ENCODE measurements at regions not wholly inside any gene's neighbourhood (a gene's known extent, or its start where the extent isn't known, plus 50 kb on each side); places are given as distances from the start of the nearest gene placed in this dataset. TPM values are rescaled to one million over a fixed set of nuclear protein-coding genes. Genes with fewer than 3 reads are reported as not detected.

DNA sequence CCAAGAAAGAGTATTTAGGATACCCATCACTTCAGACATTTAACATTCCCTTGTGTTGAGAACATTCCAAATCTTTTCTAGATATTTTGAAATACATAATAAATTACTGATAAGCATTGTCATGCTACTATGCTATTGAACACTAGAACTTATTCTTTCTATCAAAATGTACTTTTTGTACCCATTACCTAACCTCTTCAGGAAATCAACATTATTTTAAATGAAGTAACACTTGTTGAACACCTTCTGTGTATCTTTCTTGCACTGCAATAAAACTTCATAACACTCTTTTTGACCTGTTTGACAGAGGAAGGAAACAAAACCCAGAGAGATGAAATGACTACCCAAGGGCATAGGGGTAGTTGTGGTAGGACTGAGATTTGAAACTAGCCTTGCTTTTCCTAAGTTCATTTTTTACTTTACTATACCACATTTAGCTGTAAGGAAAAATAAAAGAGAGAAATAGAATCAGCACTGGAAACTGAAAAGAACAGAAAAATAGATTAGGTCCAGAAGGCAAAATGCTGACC, 99.4 kb downstream of the UCHL5 start:
- H3K4me3 ChIP-seq (ENCODE audit: low read depth, low read length) = no peak overlapping the region
- no peak for DNase-seq (ENCODE audit: low read depth)
- TF ChIP-seq, protein P1, sequence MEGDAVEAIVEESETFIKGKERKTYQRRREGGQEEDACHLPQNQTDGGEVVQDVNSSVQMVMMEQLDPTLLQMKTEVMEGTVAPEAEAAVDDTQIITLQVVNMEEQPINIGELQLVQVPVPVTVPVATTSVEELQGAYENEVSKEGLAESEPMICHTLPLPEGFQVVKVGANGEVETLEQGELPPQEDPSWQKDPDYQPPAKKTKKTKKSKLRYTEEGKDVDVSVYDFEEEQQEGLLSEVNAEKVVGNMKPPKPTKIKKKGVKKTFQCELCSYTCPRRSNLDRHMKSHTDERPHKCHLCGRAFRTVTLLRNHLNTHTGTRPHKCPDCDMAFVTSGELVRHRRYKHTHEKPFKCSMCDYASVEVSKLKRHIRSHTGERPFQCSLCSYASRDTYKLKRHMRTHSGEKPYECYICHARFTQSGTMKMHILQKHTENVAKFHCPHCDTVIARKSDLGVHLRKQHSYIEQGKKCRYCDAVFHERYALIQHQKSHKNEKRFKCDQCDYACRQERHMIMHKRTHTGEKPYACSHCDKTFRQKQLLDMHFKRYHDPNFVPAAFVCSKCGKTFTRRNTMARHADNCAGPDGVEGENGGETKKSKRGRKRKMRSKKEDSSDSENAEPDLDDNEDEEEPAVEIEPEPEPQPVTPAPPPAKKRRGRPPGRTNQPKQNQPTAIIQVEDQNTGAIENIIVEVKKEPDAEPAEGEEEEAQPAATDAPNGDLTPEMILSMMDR (IDR thresholded peaks at IDR 0.05; ENCODE audit: insufficient read depth, low read depth, low read length) = no peak

Small RNA genes in the stretch of these regions (small RNA-seq; reads per million reads assigned to genes)
- gene RN7SKP126 = not detected
